ENCODE measurements at regions not wholly inside any gene's neighbourhood (a gene's known extent, or its start where the extent isn't known, plus 50 kb on each side); places are given as distances from the start of the nearest gene placed in this dataset.

- DNase-seq (ENCODE audit: low read depth in 1 of 2, low spot score in 1 of 2) = no peak
Observed at GRCh38 chr14:101225157-101226152, 321.9 kb upstream of the RTL1 start.

GRCh38 chr14:101226265-101226602, 322.7 kb upstream of the RTL1 start:
- DNase-seq (ENCODE audit: low read depth in 1 of 2, low spot score in 1 of 2) = no peak

GRCh38 chr14:101226603-101227425, 323.3 kb upstream of the RTL1 start:
- DNase-seq (ENCODE audit: low read depth in 1 of 2, low spot score in 1 of 2) = no peak

GRCh38 chr14:101227611-101228594, 324.4 kb upstream of the RTL1 start:
- no peak for DNase-seq (ENCODE audit: low read depth in 1 of 2, low spot score in 1 of 2)

GRCh38 chr14:101228949-101229541, 325.5 kb upstream of the RTL1 start:
- DNase-seq (ENCODE audit: low read depth in 1 of 2, low spot score in 1 of 2) = no peak

- no peak for DNase-seq (ENCODE audit: low read depth in 1 of 2, low spot score in 1 of 2)
Observed at GRCh38 chr14:101229666-101230065, 326.1 kb upstream of the RTL1 start.

GRCh38 chr14:101230161-101230850, 326.8 kb upstream of the RTL1 start:
- no peak for DNase-seq (ENCODE audit: low read depth in 1 of 2, low spot score in 1 of 2)

- no peak for DNase-seq (ENCODE audit: low read depth in 1 of 2, low spot score in 1 of 2)
Observed at GRCh38 chr14:101230851-101231550, 327.5 kb upstream of the RTL1 start.

GRCh38 chr14:101231828-101232227, 328.3 kb upstream of the RTL1 start:
- no peak for DNase-seq (ENCODE audit: low read depth in 1 of 2, low spot score in 1 of 2)

GRCh38 chr14:101232340-101233020, 328.8 kb upstream of the DIO3 start:
- no peak for DNase-seq (ENCODE audit: low read depth in 1 of 2, low spot score in 1 of 2)

GRCh38 chr14:101233021-101233366, 328.3 kb upstream of the DIO3 start:
- no peak for DNase-seq (ENCODE audit: low read depth in 1 of 2, low spot score in 1 of 2)

- DNase-seq (ENCODE audit: low read depth in 1 of 2, low spot score in 1 of 2) = no peak
Observed at GRCh38 chr14:101233391-101233790, 327.9 kb upstream of the DIO3 start.

- DNase-seq (ENCODE audit: low read depth in 1 of 2, low spot score in 1 of 2) = no peak
Observed at GRCh38 chr14:101233808-101234207, 327.5 kb upstream of the DIO3 start.

GRCh38 chr14:101234244-101234937, 326.9 kb upstream of the DIO3 start:
- no peak for DNase-seq (ENCODE audit: low read depth in 1 of 2, low spot score in 1 of 2)

- no peak for DNase-seq (ENCODE audit: low read depth in 1 of 2, low spot score in 1 of 2)
Observed at GRCh38 chr14:101234999-101235334, 326.3 kb upstream of the DIO3 start.

- no peak for DNase-seq (ENCODE audit: low read depth in 1 of 2, low spot score in 1 of 2)
Observed at GRCh38 chr14:101235335-101236103, 325.8 kb upstream of the DIO3 start.

GRCh38 chr14:101236496-101237251, 324.6 kb upstream of the DIO3 start:
- DNase-seq (ENCODE audit: low read depth in 1 of 2, low spot score in 1 of 2) = no peak

All from activated T-helper 1 cell treated with anti-CD3 and anti-CD28 coated beads, Interleukin-2, amount 50 U/mL, for 16 hours (primary cell).